ENCODE measurements at regions not wholly inside any gene's neighbourhood (a gene's known extent, or its start where the extent isn't known, plus 50 kb on each side); places are given as distances from the start of the nearest gene placed in this dataset.

DNA sequence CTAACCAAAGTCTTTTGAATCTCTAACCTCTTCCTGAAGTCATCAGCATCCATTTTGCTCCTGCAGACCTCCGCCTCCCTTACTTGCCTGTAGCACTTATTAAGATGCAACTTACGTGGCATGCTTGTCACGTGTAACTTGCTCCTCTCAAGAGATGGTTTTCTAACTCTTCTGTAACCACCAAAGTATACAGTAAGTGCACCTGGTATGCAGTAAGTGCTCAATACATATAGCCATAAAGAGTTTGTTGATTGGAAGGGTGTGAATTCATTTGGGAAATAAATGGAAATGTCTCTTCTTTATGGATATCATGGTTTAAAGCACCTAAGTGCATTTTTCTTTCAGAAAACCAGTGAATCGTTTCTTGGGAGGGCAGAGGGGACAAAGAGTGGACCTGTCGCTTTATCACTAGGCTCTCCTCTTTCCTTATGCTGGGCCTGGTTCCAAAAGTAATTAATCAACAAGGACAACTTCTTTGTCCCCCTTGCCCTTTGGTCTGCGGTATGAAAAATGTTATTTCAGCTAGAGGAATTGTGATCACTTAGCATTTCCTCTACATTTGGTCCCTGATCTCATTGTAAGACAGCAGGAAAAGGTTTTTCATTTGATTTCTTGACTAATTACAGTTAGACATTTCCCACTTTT is 370.0 kb upstream of the SPRED2 start:
- TF ChIP-seq, protein P1, sequence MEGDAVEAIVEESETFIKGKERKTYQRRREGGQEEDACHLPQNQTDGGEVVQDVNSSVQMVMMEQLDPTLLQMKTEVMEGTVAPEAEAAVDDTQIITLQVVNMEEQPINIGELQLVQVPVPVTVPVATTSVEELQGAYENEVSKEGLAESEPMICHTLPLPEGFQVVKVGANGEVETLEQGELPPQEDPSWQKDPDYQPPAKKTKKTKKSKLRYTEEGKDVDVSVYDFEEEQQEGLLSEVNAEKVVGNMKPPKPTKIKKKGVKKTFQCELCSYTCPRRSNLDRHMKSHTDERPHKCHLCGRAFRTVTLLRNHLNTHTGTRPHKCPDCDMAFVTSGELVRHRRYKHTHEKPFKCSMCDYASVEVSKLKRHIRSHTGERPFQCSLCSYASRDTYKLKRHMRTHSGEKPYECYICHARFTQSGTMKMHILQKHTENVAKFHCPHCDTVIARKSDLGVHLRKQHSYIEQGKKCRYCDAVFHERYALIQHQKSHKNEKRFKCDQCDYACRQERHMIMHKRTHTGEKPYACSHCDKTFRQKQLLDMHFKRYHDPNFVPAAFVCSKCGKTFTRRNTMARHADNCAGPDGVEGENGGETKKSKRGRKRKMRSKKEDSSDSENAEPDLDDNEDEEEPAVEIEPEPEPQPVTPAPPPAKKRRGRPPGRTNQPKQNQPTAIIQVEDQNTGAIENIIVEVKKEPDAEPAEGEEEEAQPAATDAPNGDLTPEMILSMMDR (IDR thresholded peaks at IDR 0.05) = no peak
- TF ChIP-seq POLR2A (IDR thresholded peaks at IDR 0.05) = no peak

Measured in gastroesophageal sphincter (tissue), 3 donors.